Neural cell (in vitro differentiated cells): ENCODE measurements at regions not wholly inside any gene's neighbourhood (a gene's known extent, or its start where the extent isn't known, plus 50 kb on each side); places are given as distances from the start of the nearest gene placed in this dataset.

ENCODE experiments used
- H2AFZ ChIP-seq: fragments of 200-600, 300-800 bp; sonication (generic), shearing (Covaris generic); 2 replicates; pipeline ENCODE4 v1.6.0; 2014; ENCODE audit warnings: low read depth, mild to moderate bottlenecking, antibody characterized with exemption, low read length, moderate library complexity
- H3F3A ChIP-seq: fragments of 200-600 bp; shearing (Covaris generic); 2 replicates; pipeline ENCODE4 v1.6.1; 2016; ENCODE audit warnings: mild to moderate bottlenecking, moderate library complexity, mixed read lengths, antibody characterized with exemption, low read length; ENCODE audit not compliant: insufficient read depth, poor library complexity, severe bottlenecking
- H3K27ac ChIP-seq: fragments of 200-600, 300-800 bp; sonication (generic), shearing (Covaris generic); 2 replicates; pipeline ENCODE4 v1.5.1; 2014; ENCODE audit warnings: mild to moderate bottlenecking, low read length, moderate library complexity
- H3K27me3 ChIP-seq: fragments of 300-800, 200-600 bp; sonication (generic), shearing (Covaris generic); 2 replicates; pipeline ENCODE4 v1.6.0; 2014; ENCODE audit warnings: mild to moderate bottlenecking, low read depth, low read length, moderate library complexity; ENCODE audit not compliant: insufficient read depth
- H3K36me3 ChIP-seq: fragments of 300-800, 200-600 bp; sonication (generic), shearing (Covaris generic); 2 replicates; pipeline ENCODE4 v1.5.1; 2014; ENCODE audit warnings: mild to moderate bottlenecking, antibody characterized with exemption, low read length, moderate library complexity; ENCODE audit not compliant: insufficient read depth
- H3K4me2 ChIP-seq: fragments of 300-800, 200-600 bp; sonication (generic), shearing (Covaris generic); 2 replicates; pipeline ENCODE4 v1.6.0; 2014; ENCODE audit warnings: mild to moderate bottlenecking, low read length
- H3K4me3 ChIP-seq: fragments of 300-800, 200-600 bp; sonication (generic), shearing (Covaris generic); 2 replicates; pipeline ENCODE4 v1.5.1; 2014; ENCODE audit warnings: mild to moderate bottlenecking, low read length, moderate library complexity
- H3K79me2 ChIP-seq: fragments of 200-600 bp; shearing (Covaris generic); replicated peaks from 2 replicates; pipeline ENCODE4 v1.6.0; 2014; ENCODE audit warnings: mild to moderate bottlenecking, low read length, moderate library complexity; ENCODE audit not compliant: insufficient read depth
- H3K9ac ChIP-seq: fragments of 300-800, 200-600 bp; sonication (generic), shearing (Covaris generic); 2 replicates; pipeline ENCODE4 v1.6.1; 2016; ENCODE audit warnings: mild to moderate bottlenecking, low read length, mixed read lengths
- H3K9me2 ChIP-seq: fragments of 200-600 bp; shearing (Covaris generic); 2 replicates; pipeline ENCODE4 v1.6.1; 2016; ENCODE audit warnings: mild to moderate bottlenecking, low read length, mixed read lengths; ENCODE audit not compliant: insufficient read depth
- H3K9me3 ChIP-seq: fragments of 200-600, 300-800 bp; sonication (generic), shearing (Covaris generic); 2 replicates; pipeline ENCODE4 v1.6.1; 2016; ENCODE audit warnings: mild to moderate bottlenecking, mixed run types, low read length, moderate library complexity, mixed read lengths
- H4K20me1 ChIP-seq: fragments of 200-600 bp; shearing (Covaris generic); 2 replicates; pipeline ENCODE4 v1.6.1; 2016; ENCODE audit warnings: mild to moderate bottlenecking, mixed run types; ENCODE audit not compliant: insufficient read depth
- EP300 ChIP-seq: fragments of 450-650 bp; conservative IDR thresholded peaks from 2 replicates; pipeline ENCODE4 v1.6.1; 2014; ENCODE audit warnings: antibody characterized with exemption, mild to moderate bottlenecking, moderate library complexity; ENCODE audit not compliant: poor library complexity, severe bottlenecking
- EZH2 ChIP-seq: fragments of 200-600, 300-800 bp; shearing (Covaris generic), sonication (generic); IDR thresholded peaks from 2 replicates; pipeline ENCODE4 v1.6.1; 2014; ENCODE audit warnings: antibody characterized with exemption, low read length, borderline replicate concordance, mild to moderate bottlenecking; ENCODE audit not compliant: insufficient read depth, poor library complexity, severe bottlenecking
- MXI1 ChIP-seq: fragments of 450-650 bp; conservative IDR thresholded peaks from 2 replicates; pipeline ENCODE4 v1.6.1; 2014; ENCODE audit warnings: antibody characterized with exemption, mild to moderate bottlenecking; ENCODE audit not compliant: poor library complexity, severe bottlenecking
- POLR2AphosphoS5 ChIP-seq: IDR thresholded peaks from 2 replicates; pipeline ENCODE4 v1.6.1; 2012
- RAD21 ChIP-seq: fragments of 450-650 bp; conservative IDR thresholded peaks from 2 replicates; pipeline ENCODE4 v1.6.1; 2014; ENCODE audit warnings: antibody characterized with exemption, mild to moderate bottlenecking, moderate library complexity
- SMC3 ChIP-seq: fragments of 450-650 bp; conservative IDR thresholded peaks from 2 replicates; pipeline ENCODE4 v1.6.1; 2014; ENCODE audit warnings: antibody characterized with exemption, mild to moderate bottlenecking, moderate library complexity; ENCODE audit not compliant: poor library complexity
- TAF1 ChIP-seq: IDR thresholded peaks from 2 replicates; pipeline ENCODE4 v1.6.1; 2012; ENCODE audit warnings: low read depth
- TF ChIP-seq, protein P1 (sequence below): IDR thresholded peaks from 2 replicates; pipeline ENCODE4 v1.6.1; 2012; ENCODE audit warnings: borderline replicate concordance
- TF ChIP-seq, protein P2 (sequence below): fragments of 450-650 bp; IDR thresholded peaks from 2 replicates; pipeline ENCODE4 v1.5.1; 2014; ENCODE audit warnings: antibody characterized with exemption, mild to moderate bottlenecking, moderate library complexity; ENCODE audit not compliant: poor library complexity, severe bottlenecking

DNA sequence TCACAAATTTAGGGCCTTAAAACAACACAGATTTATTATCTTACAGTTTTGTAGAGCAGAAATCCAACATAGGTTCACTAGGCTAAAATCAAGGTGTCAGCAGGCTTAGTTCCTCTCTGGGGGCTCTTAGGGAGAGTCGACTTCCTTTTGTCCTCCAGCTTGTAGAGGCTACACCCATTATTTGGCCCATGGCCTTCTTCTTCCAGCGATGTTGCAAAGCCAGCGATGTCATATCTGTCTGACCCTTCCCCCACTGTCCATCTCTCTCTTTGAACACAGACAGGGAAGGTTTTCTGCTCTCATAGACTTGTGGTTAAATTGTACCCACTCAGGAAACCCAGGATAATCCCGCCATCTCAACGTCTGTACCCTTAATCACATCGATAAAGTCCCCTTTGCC is 60.3 kb upstream of the SHB start:
- Histone ChIP-seq H3K36me3 (no peaks in the 10 kb centered on the region), H4K20me1 (no peaks in the 10 kb centered on the region), H3K27me3 (no peaks in the 10 kb centered on the region), H3K9me3 (no peaks in the 10 kb centered on the region), H3F3A (no peaks in the 10 kb centered on the region), H2AFZ (no peak overlapping the region), H3K27ac (no peak overlapping the region), H3K4me2 (no peak overlapping the region), H3K9me2 (no peaks in the 10 kb centered on the region), H3K9ac (no peak overlapping the region), H3K79me2 (no peaks in the 10 kb centered on the region), H3K4me3 (no peak overlapping the region)
- TF ChIP-seq SMC3 (no peak), TAF1 (no peak), RAD21 (no peak), POLR2AphosphoS5 (no peak), EP300 (no peak), EZH2 (no peak), MXI1 (no peak)
- TF ChIP-seq, protein P1, sequence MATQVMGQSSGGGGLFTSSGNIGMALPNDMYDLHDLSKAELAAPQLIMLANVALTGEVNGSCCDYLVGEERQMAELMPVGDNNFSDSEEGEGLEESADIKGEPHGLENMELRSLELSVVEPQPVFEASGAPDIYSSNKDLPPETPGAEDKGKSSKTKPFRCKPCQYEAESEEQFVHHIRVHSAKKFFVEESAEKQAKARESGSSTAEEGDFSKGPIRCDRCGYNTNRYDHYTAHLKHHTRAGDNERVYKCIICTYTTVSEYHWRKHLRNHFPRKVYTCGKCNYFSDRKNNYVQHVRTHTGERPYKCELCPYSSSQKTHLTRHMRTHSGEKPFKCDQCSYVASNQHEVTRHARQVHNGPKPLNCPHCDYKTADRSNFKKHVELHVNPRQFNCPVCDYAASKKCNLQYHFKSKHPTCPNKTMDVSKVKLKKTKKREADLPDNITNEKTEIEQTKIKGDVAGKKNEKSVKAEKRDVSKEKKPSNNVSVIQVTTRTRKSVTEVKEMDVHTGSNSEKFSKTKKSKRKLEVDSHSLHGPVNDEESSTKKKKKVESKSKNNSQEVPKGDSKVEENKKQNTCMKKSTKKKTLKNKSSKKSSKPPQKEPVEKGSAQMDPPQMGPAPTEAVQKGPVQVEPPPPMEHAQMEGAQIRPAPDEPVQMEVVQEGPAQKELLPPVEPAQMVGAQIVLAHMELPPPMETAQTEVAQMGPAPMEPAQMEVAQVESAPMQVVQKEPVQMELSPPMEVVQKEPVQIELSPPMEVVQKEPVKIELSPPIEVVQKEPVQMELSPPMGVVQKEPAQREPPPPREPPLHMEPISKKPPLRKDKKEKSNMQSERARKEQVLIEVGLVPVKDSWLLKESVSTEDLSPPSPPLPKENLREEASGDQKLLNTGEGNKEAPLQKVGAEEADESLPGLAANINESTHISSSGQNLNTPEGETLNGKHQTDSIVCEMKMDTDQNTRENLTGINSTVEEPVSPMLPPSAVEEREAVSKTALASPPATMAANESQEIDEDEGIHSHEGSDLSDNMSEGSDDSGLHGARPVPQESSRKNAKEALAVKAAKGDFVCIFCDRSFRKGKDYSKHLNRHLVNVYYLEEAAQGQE, result no peak
- TF ChIP-seq, protein P2, sequence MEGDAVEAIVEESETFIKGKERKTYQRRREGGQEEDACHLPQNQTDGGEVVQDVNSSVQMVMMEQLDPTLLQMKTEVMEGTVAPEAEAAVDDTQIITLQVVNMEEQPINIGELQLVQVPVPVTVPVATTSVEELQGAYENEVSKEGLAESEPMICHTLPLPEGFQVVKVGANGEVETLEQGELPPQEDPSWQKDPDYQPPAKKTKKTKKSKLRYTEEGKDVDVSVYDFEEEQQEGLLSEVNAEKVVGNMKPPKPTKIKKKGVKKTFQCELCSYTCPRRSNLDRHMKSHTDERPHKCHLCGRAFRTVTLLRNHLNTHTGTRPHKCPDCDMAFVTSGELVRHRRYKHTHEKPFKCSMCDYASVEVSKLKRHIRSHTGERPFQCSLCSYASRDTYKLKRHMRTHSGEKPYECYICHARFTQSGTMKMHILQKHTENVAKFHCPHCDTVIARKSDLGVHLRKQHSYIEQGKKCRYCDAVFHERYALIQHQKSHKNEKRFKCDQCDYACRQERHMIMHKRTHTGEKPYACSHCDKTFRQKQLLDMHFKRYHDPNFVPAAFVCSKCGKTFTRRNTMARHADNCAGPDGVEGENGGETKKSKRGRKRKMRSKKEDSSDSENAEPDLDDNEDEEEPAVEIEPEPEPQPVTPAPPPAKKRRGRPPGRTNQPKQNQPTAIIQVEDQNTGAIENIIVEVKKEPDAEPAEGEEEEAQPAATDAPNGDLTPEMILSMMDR, result no peak

DNA sequence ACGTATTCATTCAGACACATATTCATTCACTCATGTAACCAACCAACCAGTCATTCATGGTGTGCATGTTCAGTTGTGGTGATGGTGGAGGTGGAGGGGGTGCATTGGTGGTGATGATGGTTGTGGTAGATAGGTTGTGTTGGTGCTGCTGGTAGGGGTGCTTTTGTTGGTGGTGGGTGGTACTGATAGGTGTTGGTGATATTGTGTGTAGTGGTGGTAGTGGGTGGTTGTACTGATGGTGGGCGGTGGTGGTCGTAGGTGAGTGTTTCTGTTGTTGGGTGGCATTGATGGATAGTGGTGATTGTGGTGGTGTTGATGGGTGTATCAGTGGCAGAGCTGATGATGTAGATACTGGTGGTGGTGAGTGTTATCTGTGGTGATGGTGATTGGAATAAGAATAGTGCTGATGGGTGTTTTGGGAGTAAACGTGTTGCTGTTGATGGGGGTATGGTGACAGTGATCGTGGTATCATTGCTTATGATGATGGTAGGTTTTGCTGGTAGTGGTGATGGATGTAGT is 59.8 kb upstream of the SHB start:
- Histone ChIP-seq H2AFZ (no peak overlapping the region), H3K79me2 (no peaks in the 10 kb centered on the region), H3K4me2 (no peak overlapping the region), H4K20me1 (no peaks in the 10 kb centered on the region), H3K27me3 (no peaks in the 10 kb centered on the region), H3F3A (no peaks in the 10 kb centered on the region), H3K36me3 (no peaks in the 10 kb centered on the region), H3K4me3 (no peak overlapping the region), H3K9ac (no peak overlapping the region), H3K9me3 (no peaks in the 10 kb centered on the region), H3K27ac (no peak overlapping the region), H3K9me2 (no peaks in the 10 kb centered on the region)
- TF ChIP-seq, protein P2, result no peak
- TF ChIP-seq POLR2AphosphoS5, result no peak
- TF ChIP-seq TAF1, result no peak
- no peak for TF ChIP-seq EZH2
